GM23248 (cell line): ENCODE measurements at regions not wholly inside any gene's neighbourhood (a gene's known extent, or its start where the extent isn't known, plus 50 kb on each side); places are given as distances from the start of the nearest gene placed in this dataset.

ENCODE experiments used
- DNase-seq: peaks from one replicate; pipeline ENCODE4 v3.0.0-alpha.2; 2015
- H2AFZ ChIP-seq: fragments of 200-600 bp; sonication (generic); 2 replicates; pipeline ENCODE4 v1.6.1; 2016; ENCODE audit warnings: antibody characterized with exemption
- H3F3A ChIP-seq: fragments of 200-600 bp; sonication (generic); 2 replicates; pipeline ENCODE4 v1.6.1; 2016; ENCODE audit warnings: mild to moderate bottlenecking, antibody characterized with exemption, mixed run types; ENCODE audit not compliant: insufficient read depth
- H3K27ac ChIP-seq: fragments of 200-600 bp; sonication (generic); 2 replicates; pipeline ENCODE4 v1.5.1; 2016; ENCODE audit warnings: mild to moderate bottlenecking
- H3K27me3 ChIP-seq: fragments of 200-600 bp; sonication (generic); replicated peaks from 2 replicates; pipeline ENCODE4 v1.6.1; 2016; ENCODE audit warnings: mild to moderate bottlenecking; ENCODE audit not compliant: insufficient read depth
- H3K36me3 ChIP-seq: fragments of 200-600 bp; sonication (generic); 2 replicates; pipeline ENCODE4 v1.6.1; 2016; ENCODE audit warnings: low read depth, mild to moderate bottlenecking
- H3K4me1 ChIP-seq: fragments of 200-600 bp; sonication (generic); 2 replicates; pipeline ENCODE4 v1.6.1; 2016; ENCODE audit warnings: mild to moderate bottlenecking; ENCODE audit not compliant: insufficient read depth
- H3K4me2 ChIP-seq: fragments of 200-600 bp; sonication (generic); one replicate; pipeline ENCODE4 v1.6.1; 2016; ENCODE audit warnings: mild to moderate bottlenecking; ENCODE audit not compliant: unreplicated experiment
- H3K4me3 ChIP-seq: fragments of 200-600 bp; sonication (generic); 2 replicates; pipeline ENCODE4 v1.5.1; 2016; ENCODE audit warnings: mild to moderate bottlenecking
- H3K79me2 ChIP-seq: fragments of 200-600 bp; sonication (generic); 2 replicates; pipeline ENCODE4 v1.6.1; 2016; ENCODE audit warnings: mild to moderate bottlenecking; ENCODE audit not compliant: insufficient read depth
- H3K9ac ChIP-seq: fragments of 200-600 bp; sonication (generic); 2 replicates; pipeline ENCODE4 v1.6.1; 2016; ENCODE audit warnings: mild to moderate bottlenecking
- H3K9me2 ChIP-seq: fragments of 200-600 bp; sonication (generic); 2 replicates; pipeline ENCODE4 v1.6.1; 2016; ENCODE audit warnings: mixed run types, mild to moderate bottlenecking, moderate library complexity; ENCODE audit not compliant: insufficient read depth
- H3K9me3 ChIP-seq: fragments of 200-600 bp; sonication (generic); one replicate; pipeline ENCODE4 v1.6.1; 2017; ENCODE audit warnings: low read depth
- H4K20me1 ChIP-seq: fragments of 200-600 bp; sonication (generic); 2 replicates; pipeline ENCODE4 v1.6.0; 2016; ENCODE audit not compliant: insufficient read depth
- EZH2 ChIP-seq: fragments of 200-600 bp; sonication (generic); IDR thresholded peaks from 2 replicates; pipeline ENCODE4 v1.6.1; 2018; ENCODE audit warnings: antibody characterized with exemption, mild to moderate bottlenecking; ENCODE audit not compliant: insufficient read depth, poor library complexity, severe bottlenecking
- EZH2phosphoT487 ChIP-seq: fragments of 200-600 bp; sonication (generic); IDR thresholded peaks from 2 replicates; pipeline ENCODE4 v1.6.1; 2018; ENCODE audit warnings: antibody characterized with exemption, moderate library complexity, mild to moderate bottlenecking, low read depth; ENCODE audit not compliant: insufficient read depth
- WGBS, 2 experiments: methylation state at CpG; one replicate each; pipeline ENCODE4 v1.1.6; 2015 to 2017; ENCODE audit warnings: low lambda C conversion rate in 2 of 2, low coverage in 1 of 2; ENCODE audit errors: missing lambda C conversion rate in 2 of 2; 5-methylcytosine and 5-hydroxymethylcytosine counted together
- in situ Hi-C: fragments of 300-500 bp; cut with MboI; formaldehyde crosslinking; loops from 2 replicates; pipeline ENCODE4 v1.15.0; 2020

DNA sequence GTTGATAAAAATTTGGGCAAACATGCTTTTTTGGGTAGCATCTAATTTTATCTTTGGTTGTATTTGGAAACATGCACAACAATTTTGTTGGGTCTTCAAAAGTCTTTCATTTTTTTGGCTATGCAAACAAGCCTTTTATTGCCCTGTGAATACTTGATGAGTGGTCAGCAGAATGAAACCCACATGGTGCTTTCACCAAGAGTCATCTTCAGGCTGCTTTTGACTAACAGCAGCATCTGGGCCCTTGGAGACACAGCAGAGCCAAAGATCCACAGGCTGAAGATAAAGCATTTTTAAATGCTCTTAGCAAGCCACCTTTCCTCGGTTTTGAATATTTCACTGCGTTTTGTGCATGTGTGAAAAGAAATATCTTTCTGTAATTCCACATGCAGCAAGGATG lies 154.9 kb downstream of the FGF9 start:
- no peak overlapping the region for H3K4me3 ChIP-seq
- peak; percentile 35 for DNase-seq
- H3K9me3 ChIP-seq: no peaks in the 10 kb centered on the region
- no peak overlapping the region for H2AFZ ChIP-seq
- WGBS, 2 experiments: 0 to 2% methylated on average over 2 of the region's 2 CpGs
- in situ Hi-C loops: no loop called here
- H4K20me1 ChIP-seq: no peaks in the 10 kb centered on the region
- H3K9me2 ChIP-seq: no peaks in the 10 kb centered on the region
- no peak for TF ChIP-seq EZH2phosphoT487
- TF ChIP-seq EZH2: no peak
- H3K9ac ChIP-seq: no peak overlapping the region
- H3K27ac ChIP-seq: no peak overlapping the region
- H3K4me2 ChIP-seq: no peak overlapping the region
- H3K36me3 ChIP-seq: no peaks in the 10 kb centered on the region
- no peaks in the 10 kb centered on the region for H3K4me1 ChIP-seq
- no peaks in the 10 kb centered on the region for H3F3A ChIP-seq
- H3K79me2 ChIP-seq: no peaks in the 10 kb centered on the region
- H3K27me3 ChIP-seq: no peaks in the 10 kb centered on the region

DNA sequence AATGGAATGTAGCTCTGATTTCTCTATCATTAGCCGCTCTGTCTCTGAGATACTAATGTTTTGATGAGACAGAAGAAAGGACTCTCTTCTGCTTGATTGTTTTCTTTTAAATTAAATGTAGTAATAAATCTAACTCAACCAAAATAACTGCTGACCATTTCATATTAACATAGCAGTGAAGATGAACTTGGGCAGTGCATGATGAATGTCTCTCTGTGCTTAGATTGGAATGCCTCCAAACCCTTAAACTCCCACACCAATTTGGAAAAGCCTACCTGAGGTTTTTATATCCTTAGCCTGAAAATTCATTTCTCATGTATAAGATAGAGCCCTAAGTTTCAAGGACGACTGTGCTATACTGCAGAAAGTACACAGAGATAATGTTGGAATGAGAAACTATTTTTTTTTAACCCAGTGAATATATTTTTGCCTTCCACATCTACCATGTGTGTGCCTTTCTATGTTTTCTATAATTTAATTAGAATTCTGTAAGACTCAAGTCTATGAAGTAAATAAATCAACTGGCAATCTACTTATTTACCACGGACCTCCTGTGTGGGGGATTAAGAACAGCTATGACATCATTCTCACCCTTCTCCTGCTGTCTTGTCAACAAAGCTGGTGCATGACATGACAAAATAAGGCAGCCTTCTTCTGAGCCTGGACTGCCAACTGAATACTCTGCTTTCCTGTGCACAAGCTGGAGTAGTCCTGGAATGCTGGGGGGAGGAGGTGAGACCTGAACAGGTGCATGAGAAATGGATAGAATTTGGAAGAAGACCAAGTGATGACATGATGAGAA lies 155.5 kb downstream of the FGF9 start:
- H4K20me1 ChIP-seq: no peaks in the 10 kb centered on the region
- no peaks in the 10 kb centered on the region for H3K27me3 ChIP-seq
- H3K9ac ChIP-seq: no peak overlapping the region
- no peaks in the 10 kb centered on the region for H3K79me2 ChIP-seq
- no peak for DNase-seq
- no peaks in the 10 kb centered on the region for H3F3A ChIP-seq
- in situ Hi-C loops: no loop called here
- no peaks in the 10 kb centered on the region for H3K9me3 ChIP-seq
- H2AFZ ChIP-seq: no peak overlapping the region
- TF ChIP-seq EZH2phosphoT487: no peak
- TF ChIP-seq EZH2: no peak
- no peak overlapping the region for H3K4me2 ChIP-seq
- H3K4me3 ChIP-seq: no peak overlapping the region
- 34 to 35% methylated on average over 3 of the region's 3 CpGs for WGBS, 2 experiments
- no peak overlapping the region for H3K27ac ChIP-seq
- no peaks in the 10 kb centered on the region for H3K4me1 ChIP-seq
- H3K9me2 ChIP-seq: no peaks in the 10 kb centered on the region
- H3K36me3 ChIP-seq: no peaks in the 10 kb centered on the region

DNA sequence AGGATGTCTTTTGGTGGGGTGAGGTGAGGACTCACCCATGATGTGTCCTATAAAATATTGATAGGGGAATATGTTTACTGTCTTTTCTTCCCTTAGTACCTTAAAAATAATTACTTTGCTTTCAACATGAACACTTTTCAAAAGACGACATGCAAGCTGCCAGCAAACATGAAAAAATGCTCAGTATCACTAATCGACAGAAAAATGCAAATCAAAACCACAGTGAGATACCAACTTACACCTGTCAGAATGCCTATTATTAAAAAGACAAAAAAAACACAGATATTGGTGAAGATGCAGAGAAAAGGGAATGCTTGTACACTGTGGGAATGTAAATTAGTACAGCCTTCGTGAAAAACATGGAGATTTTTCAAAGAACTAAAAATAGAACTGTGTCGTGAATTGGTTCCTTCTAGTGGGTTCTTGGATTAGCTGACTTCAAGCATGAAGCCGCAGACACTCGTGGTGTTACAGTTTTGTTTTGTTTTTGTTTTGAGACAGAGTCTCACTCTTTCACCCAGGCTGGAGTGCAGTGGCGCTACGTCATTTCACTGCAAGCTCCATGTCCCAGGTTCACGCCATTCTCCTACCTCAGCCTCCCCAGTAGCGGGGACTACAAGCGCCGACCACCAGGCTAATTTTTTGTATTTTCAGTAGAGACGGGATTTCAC lies 160.9 kb downstream of the FGF9 start:
- DNase-seq: no peak
- H3K27me3 ChIP-seq: no peaks in the 10 kb centered on the region
- TF ChIP-seq EZH2 (no peak), EZH2phosphoT487 (no peak)
- H3F3A ChIP-seq: no peaks in the 10 kb centered on the region
- H3K4me3 ChIP-seq: no peak overlapping the region
- no peak overlapping the region for H3K4me2 ChIP-seq
- H2AFZ ChIP-seq: no peak overlapping the region
- H3K79me2 ChIP-seq: no peaks in the 10 kb centered on the region
- in situ Hi-C loops: no loop called here
- H3K4me1 ChIP-seq: no peaks in the 10 kb centered on the region
- no peaks in the 10 kb centered on the region for H3K9me3 ChIP-seq
- no peak overlapping the region for H3K27ac ChIP-seq
- no peak overlapping the region for H3K9ac ChIP-seq
- no peaks in the 10 kb centered on the region for H3K36me3 ChIP-seq
- WGBS, 2 experiments: 57 to 60% methylated on average over 13 of the region's 13 CpGs
- H4K20me1 ChIP-seq: no peaks in the 10 kb centered on the region
- no peaks in the 10 kb centered on the region for H3K9me2 ChIP-seq

DNA sequence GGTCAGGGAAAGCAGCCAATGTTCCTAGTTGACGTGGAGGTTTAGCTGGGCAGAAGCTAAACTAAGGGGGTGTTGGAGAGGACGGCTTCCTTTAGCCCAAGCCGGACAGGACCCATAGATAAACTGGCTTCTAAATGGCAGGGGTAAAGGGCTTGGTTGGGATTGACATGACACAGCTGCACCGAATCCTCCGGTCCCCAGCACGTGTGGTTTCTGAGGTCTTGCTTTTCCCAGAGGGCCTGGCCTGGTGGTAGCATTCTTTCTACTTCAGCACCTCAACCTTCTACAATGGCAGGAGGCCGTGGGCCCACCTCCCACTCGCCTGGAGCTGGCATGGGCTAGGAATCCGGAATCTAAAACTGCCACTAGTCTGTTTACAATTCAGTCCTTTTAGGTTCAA lies 163.0 kb downstream of the FGF9 start:
- H3K9me3 ChIP-seq: no peaks in the 10 kb centered on the region
- no peaks in the 10 kb centered on the region for H3K9me2 ChIP-seq
- no peaks in the 10 kb centered on the region for H3K79me2 ChIP-seq
- no peak overlapping the region for H2AFZ ChIP-seq
- no peak for DNase-seq
- no peaks in the 10 kb centered on the region; the same call in 1 of the 2 replicates for H3F3A ChIP-seq
- H3K27me3 ChIP-seq: no peaks in the 10 kb centered on the region
- in situ Hi-C loops: no loop called here
- no peak overlapping the region for H3K27ac ChIP-seq
- H3K4me2 ChIP-seq: no peak overlapping the region
- no peak overlapping the region for H3K9ac ChIP-seq
- H3K36me3 ChIP-seq: no peaks in the 10 kb centered on the region
- WGBS, 2 experiments: 69 to 73% methylated on average over 9 of the region's 9 CpGs
- TF ChIP-seq EZH2phosphoT487: no peak
- TF ChIP-seq EZH2: no peak
- H3K4me3 ChIP-seq: no peak overlapping the region
- no peaks in the 10 kb centered on the region for H4K20me1 ChIP-seq
- H3K4me1 ChIP-seq: peaks cover 6% of the 10 kb centered on the region
